ENCODE measurements at regions not wholly inside any gene's neighbourhood (a gene's known extent, or its start where the extent isn't known, plus 50 kb on each side); places are given as distances from the start of the nearest gene placed in this dataset.

DNA sequence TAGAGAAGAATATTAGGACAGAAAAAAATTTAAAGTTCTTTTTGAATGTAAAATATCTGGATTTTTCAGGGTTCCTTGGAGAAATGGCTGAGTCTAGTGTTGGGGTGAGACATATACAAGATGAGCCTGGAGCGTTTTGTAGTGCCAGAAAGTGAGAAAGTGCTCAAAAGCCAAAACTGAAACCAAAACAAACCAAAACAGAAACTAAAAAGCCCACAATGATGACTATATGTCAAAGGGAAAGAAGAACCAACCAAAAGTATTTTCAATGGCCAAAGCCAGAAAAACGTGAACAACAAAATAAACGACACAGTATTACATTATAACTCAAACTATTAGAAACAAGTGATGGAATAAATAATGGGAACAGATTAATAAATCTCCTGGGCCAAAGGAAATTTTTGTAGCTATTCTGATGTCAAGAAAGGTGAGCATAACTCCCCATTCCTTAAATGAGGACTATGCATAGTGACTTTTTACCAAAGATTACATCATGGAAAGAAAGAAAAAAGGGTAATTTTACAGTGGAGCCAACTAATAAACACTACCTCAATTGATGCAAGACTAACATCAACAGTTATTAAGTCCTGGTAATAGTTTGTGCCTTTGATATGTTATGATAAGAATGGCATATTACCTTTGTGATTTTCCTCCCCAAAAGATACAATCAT, 1137.6 kb downstream of the C4orf33 start:
- no peak for TF ChIP-seq POLR2A (IDR thresholded peaks at IDR 0.05)
- TF ChIP-seq POLR2AphosphoS5 (IDR thresholded peaks at IDR 0.05; ENCODE audit: insufficient read depth in 1 of 2, low read depth in 1 of 2), result no peak
- TF ChIP-seq, protein P1, sequence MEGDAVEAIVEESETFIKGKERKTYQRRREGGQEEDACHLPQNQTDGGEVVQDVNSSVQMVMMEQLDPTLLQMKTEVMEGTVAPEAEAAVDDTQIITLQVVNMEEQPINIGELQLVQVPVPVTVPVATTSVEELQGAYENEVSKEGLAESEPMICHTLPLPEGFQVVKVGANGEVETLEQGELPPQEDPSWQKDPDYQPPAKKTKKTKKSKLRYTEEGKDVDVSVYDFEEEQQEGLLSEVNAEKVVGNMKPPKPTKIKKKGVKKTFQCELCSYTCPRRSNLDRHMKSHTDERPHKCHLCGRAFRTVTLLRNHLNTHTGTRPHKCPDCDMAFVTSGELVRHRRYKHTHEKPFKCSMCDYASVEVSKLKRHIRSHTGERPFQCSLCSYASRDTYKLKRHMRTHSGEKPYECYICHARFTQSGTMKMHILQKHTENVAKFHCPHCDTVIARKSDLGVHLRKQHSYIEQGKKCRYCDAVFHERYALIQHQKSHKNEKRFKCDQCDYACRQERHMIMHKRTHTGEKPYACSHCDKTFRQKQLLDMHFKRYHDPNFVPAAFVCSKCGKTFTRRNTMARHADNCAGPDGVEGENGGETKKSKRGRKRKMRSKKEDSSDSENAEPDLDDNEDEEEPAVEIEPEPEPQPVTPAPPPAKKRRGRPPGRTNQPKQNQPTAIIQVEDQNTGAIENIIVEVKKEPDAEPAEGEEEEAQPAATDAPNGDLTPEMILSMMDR (IDR thresholded peaks at IDR 0.05), result no peak

Measured in vagina (tissue), 2 donors.